ENCODE measurements at regions not wholly inside any gene's neighbourhood (a gene's known extent, or its start where the extent isn't known, plus 50 kb on each side); places are given as distances from the start of the nearest gene placed in this dataset.
"Not testable (repeated sequence)": the region's sequence is repeated elsewhere in the genome, so short reads cannot be mapped to it uniquely, and the experiment has no call there.

DNA sequence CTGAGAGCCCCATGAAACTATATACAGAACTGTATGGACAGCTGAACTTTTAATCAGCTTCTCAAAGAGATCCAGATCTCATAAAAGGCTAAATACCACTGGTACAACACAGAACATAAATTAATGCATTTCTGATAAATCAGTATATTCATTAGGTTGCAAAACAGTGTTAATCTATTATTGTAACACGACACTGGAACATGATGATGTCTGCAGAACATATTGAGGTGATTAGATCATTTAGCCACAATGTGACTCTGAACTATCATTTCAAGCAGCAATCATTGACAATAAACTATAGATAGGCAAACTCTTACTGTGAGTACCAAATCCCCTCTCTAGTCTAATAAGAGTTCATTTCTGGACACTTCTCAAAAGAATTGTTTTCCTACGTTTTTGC lies 50.3 kb downstream of the GASK1B start:
- H3K4me2 ChIP-seq, result no peak overlapping the region
- no peaks in the 10 kb centered on the region for H3K27me3 ChIP-seq (ENCODE audit: insufficient read depth, low read depth)
- no peaks in the 10 kb centered on the region for H3K79me2 ChIP-seq (ENCODE audit: low read depth)
- H3K36me3 ChIP-seq (ENCODE audit: low read depth), result no peaks in the 10 kb centered on the region
- no peak overlapping the region for H3K4me3 ChIP-seq
- DNase-seq, result no peak
- ChIA-PET POLR2A (ENCODE audit: unreplicated experiment) (no interaction called here), CTCF (no interaction called here)
- intact Hi-C loops (cut with micrococcal nuclease; ENCODE audit: unreplicated experiment), result no loop called here
- no peaks in the 10 kb centered on the region for H3F3A ChIP-seq (ENCODE audit: insufficient read depth, low read depth)
- TF ChIP-seq, protein P1, sequence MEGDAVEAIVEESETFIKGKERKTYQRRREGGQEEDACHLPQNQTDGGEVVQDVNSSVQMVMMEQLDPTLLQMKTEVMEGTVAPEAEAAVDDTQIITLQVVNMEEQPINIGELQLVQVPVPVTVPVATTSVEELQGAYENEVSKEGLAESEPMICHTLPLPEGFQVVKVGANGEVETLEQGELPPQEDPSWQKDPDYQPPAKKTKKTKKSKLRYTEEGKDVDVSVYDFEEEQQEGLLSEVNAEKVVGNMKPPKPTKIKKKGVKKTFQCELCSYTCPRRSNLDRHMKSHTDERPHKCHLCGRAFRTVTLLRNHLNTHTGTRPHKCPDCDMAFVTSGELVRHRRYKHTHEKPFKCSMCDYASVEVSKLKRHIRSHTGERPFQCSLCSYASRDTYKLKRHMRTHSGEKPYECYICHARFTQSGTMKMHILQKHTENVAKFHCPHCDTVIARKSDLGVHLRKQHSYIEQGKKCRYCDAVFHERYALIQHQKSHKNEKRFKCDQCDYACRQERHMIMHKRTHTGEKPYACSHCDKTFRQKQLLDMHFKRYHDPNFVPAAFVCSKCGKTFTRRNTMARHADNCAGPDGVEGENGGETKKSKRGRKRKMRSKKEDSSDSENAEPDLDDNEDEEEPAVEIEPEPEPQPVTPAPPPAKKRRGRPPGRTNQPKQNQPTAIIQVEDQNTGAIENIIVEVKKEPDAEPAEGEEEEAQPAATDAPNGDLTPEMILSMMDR (conservative IDR thresholded peaks at IDR 0.05), result no peak
- no peak for TF ChIP-seq EZH2 (IDR thresholded peaks at IDR 0.05; ENCODE audit: low read depth)
- BruUV-seq (replicated peaks), result no TSS peak
- no peaks in the 10 kb centered on the region for H3K9me2 ChIP-seq (ENCODE audit: insufficient read depth)
- H3K4me1 ChIP-seq (replicated peaks; ENCODE audit: insufficient read depth), result no peaks in the 10 kb centered on the region
- H4K20me1 ChIP-seq (ENCODE audit: insufficient read depth), result no peaks in the 10 kb centered on the region
- no peak overlapping the region for H2AFZ ChIP-seq
- no peaks in the 10 kb centered on the region for H3K9me3 ChIP-seq (ENCODE audit: insufficient read depth, low read depth)
- no peak overlapping the region for H3K27ac ChIP-seq

DNA sequence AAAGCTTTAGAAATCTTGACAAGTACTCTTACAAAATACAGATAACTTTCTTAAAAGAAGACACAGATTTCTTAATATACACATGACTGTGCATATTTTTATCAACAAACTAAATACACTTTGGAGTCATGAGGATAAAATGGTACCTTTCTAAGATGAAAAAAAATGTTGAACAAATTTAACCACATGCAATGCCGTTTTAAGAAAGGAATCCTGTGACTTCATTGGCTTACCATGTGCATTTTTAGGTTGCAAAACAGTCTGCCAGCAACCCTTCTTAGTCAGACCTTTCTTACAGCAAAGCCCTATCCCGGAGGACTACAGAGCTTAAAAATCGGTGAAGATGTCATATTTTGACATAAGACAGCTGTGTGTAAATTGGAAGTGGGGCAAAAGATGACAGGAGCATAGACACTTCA lies 51.7 kb downstream of the GASK1B start:
- H3K4me3 ChIP-seq, result no peak overlapping the region
- no peak overlapping the region for H3K4me2 ChIP-seq
- no peaks in the 10 kb centered on the region for H4K20me1 ChIP-seq (ENCODE audit: insufficient read depth)
- 0 out of 2 replicates have a peak, but pooled peaks cover 3% of the 10 kb centered on the region for H3K9me2 ChIP-seq (ENCODE audit: insufficient read depth)
- TF ChIP-seq, protein P1 (conservative IDR thresholded peaks at IDR 0.05), result no peak
- TF ChIP-seq EZH2 (IDR thresholded peaks at IDR 0.05; ENCODE audit: low read depth), result no peak
- no peaks in the 10 kb centered on the region for H3K9me3 ChIP-seq (ENCODE audit: insufficient read depth, low read depth)
- intact Hi-C loops (cut with micrococcal nuclease; ENCODE audit: unreplicated experiment), result no loop called here
- ChIA-PET POLR2A (ENCODE audit: unreplicated experiment) (no interaction called here), CTCF (no interaction called here)
- no peaks in the 10 kb centered on the region for H3F3A ChIP-seq (ENCODE audit: insufficient read depth, low read depth)
- no peaks in the 10 kb centered on the region for H3K27me3 ChIP-seq (ENCODE audit: insufficient read depth, low read depth)
- no peaks in the 10 kb centered on the region for H3K79me2 ChIP-seq (ENCODE audit: low read depth)
- H3K36me3 ChIP-seq (ENCODE audit: low read depth), result no peaks in the 10 kb centered on the region
- H2AFZ ChIP-seq, result no peak overlapping the region
- no peak for DNase-seq
- no peaks in the 10 kb centered on the region for H3K4me1 ChIP-seq (replicated peaks; ENCODE audit: insufficient read depth)
- no peak overlapping the region for H3K27ac ChIP-seq
- no TSS peak for BruUV-seq (replicated peaks)

DNA sequence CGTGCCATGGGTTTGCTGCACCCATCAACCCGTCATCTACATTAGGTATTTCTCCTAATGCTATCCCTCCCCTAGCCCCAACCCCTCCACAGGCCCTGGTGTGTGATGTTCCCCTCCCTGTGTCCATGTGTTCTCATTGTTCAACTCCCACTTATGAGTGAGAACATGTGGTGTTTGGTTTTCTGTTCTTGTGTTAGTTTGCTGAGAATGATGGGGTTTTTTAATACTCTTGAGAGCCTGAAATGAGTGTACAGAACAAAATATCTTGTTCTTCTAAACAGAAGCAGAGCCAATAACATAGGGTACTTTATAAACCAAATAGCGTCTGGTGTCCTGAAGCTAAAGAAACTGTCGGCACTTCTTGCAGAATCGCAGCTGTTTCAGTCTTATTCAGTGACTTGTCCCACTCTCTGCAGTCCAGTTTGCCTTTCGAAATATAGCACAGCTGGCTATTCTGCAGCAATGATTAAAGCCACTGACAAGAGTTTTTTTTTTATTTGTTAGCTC lies 52.1 kb downstream of the GASK1B start:
- BruUV-seq (replicated peaks); intact Hi-C loops (cut with micrococcal nuclease; ENCODE audit: unreplicated experiment); H4K20me1 ChIP-seq (ENCODE audit: insufficient read depth); H3K79me2 ChIP-seq (ENCODE audit: low read depth); H3K27me3 ChIP-seq (ENCODE audit: insufficient read depth, low read depth); H3K27ac ChIP-seq; H3K4me2 ChIP-seq; H3K4me3 ChIP-seq; H3F3A ChIP-seq (ENCODE audit: insufficient read depth, low read depth); H3K4me1 ChIP-seq (replicated peaks; ENCODE audit: insufficient read depth); CTCF ChIA-PET; DNase-seq; H2AFZ ChIP-seq; H3K9me2 ChIP-seq (ENCODE audit: insufficient read depth); H3K9me3 ChIP-seq (ENCODE audit: insufficient read depth, low read depth); POLR2A ChIA-PET (ENCODE audit: unreplicated experiment); H3K36me3 ChIP-seq (ENCODE audit: low read depth): not testable (repeated sequence)

DNA sequence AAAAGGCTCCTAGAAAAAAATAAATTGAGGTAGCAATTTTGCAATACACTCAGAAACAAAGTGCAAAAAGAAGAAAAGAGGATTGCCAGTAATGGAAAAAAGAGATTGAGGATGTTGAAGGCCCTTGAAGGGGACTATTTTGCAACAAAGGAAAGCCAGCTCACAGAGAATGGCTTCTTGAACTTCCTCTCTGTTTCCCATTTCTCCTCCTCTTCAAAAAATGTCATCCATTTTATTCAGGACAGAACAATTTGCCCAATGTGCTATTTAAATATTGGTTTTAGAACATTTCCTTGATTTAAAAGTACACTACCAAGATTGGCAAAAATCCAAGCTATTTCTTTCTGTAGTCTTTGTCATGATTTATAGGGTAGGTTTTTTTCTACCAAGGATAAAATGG lies 60.2 kb downstream of the GASK1B start:
- H3K4me2 ChIP-seq, result no peak overlapping the region
- no TSS peak for BruUV-seq (replicated peaks)

More for the DNA sequence above, 60.2 kb downstream of the GASK1B start:
- intact Hi-C loops (cut with micrococcal nuclease; ENCODE audit: unreplicated experiment), result no loop called here
- ChIA-PET CTCF (no interaction called here), POLR2A (ENCODE audit: unreplicated experiment) (interaction anchor here (0.6 kb wide), 1 partner anchor 237 kb away, joined by 10 read pairs; no protein-coding TSS in a partner anchor)
- H3K27me3 ChIP-seq (ENCODE audit: insufficient read depth, low read depth), result no peaks in the 10 kb centered on the region
- no peaks in the 10 kb centered on the region for H3F3A ChIP-seq (ENCODE audit: insufficient read depth, low read depth)
- H3K4me1 ChIP-seq (replicated peaks; ENCODE audit: insufficient read depth), result no peaks in the 10 kb centered on the region
- no peaks in the 10 kb centered on the region for H3K9me3 ChIP-seq (ENCODE audit: insufficient read depth, low read depth)
- H2AFZ ChIP-seq, result no peak overlapping the region
- H3K27ac ChIP-seq, result no peak overlapping the region
- no peaks in the 10 kb centered on the region for H3K79me2 ChIP-seq (ENCODE audit: low read depth)
- no peak overlapping the region for H3K4me3 ChIP-seq
- no peak for TF ChIP-seq EZH2 (IDR thresholded peaks at IDR 0.05; ENCODE audit: low read depth)
- TF ChIP-seq, protein P1 (conservative IDR thresholded peaks at IDR 0.05), result no peak
- no peaks in the 10 kb centered on the region for H3K36me3 ChIP-seq (ENCODE audit: low read depth)
- DNase-seq, result no peak
- H3K9me2 ChIP-seq (ENCODE audit: insufficient read depth), result 0 out of 2 replicates have a peak, but pooled peaks cover 5% of the 10 kb centered on the region
- H4K20me1 ChIP-seq (ENCODE audit: insufficient read depth), result no peaks in the 10 kb centered on the region

Data from PC-9 (cell line).